HepG2 (cell line): ENCODE measurements at regions not wholly inside any gene's neighbourhood (a gene's known extent, or its start where the extent isn't known, plus 50 kb on each side); places are given as distances from the start of the nearest gene placed in this dataset.

Source experiments
- ATAC-seq: fragments of 200-7000 bp; cut with Tn5 transposase; 3 replicates; pipeline ENCODE4 v1.9.1; 2020; ENCODE audit warnings: mild to moderate bottlenecking, moderate library complexity
- BruUV-seq: library from RNA; stranded (reverse); fragments of 400-500 nt; replicated peaks from 2 replicates; lab custom pipeline; 2021; lab: Mats Ljungman, UMichigan
- CTCF ChIA-PET: fragments of 300-600 bp; formaldehyde crosslinking; extraction: SDS; loops from one replicate; lab custom pipeline; 2021; ENCODE audit warnings: low total read pairs, inconsistent platforms, low intra/inter-chr PET ratio; lab: Yijun Ruan, JAX
- POLR2A ChIA-PET: fragments of 350-600 bp; sonication (Branson Sonifier 250); formaldehyde crosslinking; loops from one replicate; lab custom pipeline; 2020; ENCODE audit warnings: antibody characterized with exemption, inconsistent platforms; lab: Yijun Ruan, JAX
- DNase-seq: peaks from one replicate; pipeline ENCODE4 v3.0.0-alpha.2; 2015; ENCODE audit warnings: low spot score
- FAIRE-seq: peaks from 3 replicates; lab custom pipeline; 2011; peaks lifted over from hg19 to GRCh38; lab: Jason Lieb, UNC
- H2AFZ ChIP-seq: one replicate; pipeline ENCODE4 v1.6.1; 2011; ENCODE audit warnings: low read length, inconsistent platforms
- H3K27ac ChIP-seq: fragments of 300-600 bp; 3 replicates; pipeline ENCODE4 v1.8.0; 2011; ENCODE audit warnings: mixed run types, mild to moderate bottlenecking, mixed read lengths, low read length, inconsistent platforms; ENCODE audit not compliant: insufficient read depth; ENCODE audit errors: extremely low read length
- H3K27me3 ChIP-seq, 2 experiments: fragments of 200-600 bp in 1 of 2; 2 replicates in 1 of 2; 3 replicates in 1 of 2; pipeline versions ENCODE4 v1.6.0 to v1.8.0; 2011; ENCODE audit warnings: low read length in 2 of 2, mild to moderate bottlenecking in 2 of 2, moderate library complexity in 2 of 2, inconsistent platforms in 1 of 2; ENCODE audit not compliant: insufficient read depth in 2 of 2, control insufficient read depth in 1 of 2
- H3K36me3 ChIP-seq, 2 experiments: fragments of 200-600 bp in 1 of 2; replicated peaks in 1 of 2; 2 replicates in 1 of 2; 3 replicates in 1 of 2; pipeline versions ENCODE4 v1.5.1 to v1.8.0; 2011; ENCODE audit warnings: low read length in 2 of 2, inconsistent platforms in 1 of 2; ENCODE audit not compliant: insufficient read depth in 2 of 2, control insufficient read depth in 1 of 2
- H3K4me1 ChIP-seq: 2 replicates; pipeline ENCODE4 v1.5.1; 2012; ENCODE audit warnings: low read length, inconsistent platforms; ENCODE audit not compliant: insufficient read depth
- H3K4me2 ChIP-seq: 2 replicates; pipeline ENCODE4 v1.6.0; 2011; ENCODE audit warnings: low read depth, low read length, inconsistent platforms
- H3K4me3 ChIP-seq, 3 experiments: fragments of 200-600 bp in 1 of 3; sonication (generic), shearing (Covaris generic) in 1 of 3; replicated peaks in 1 of 3; 2 replicates each; pipeline ENCODE4 v1.5.1; 2011 to 2016; ENCODE audit warnings: low read length in 3 of 3, inconsistent platforms in 2 of 3, low read depth in 2 of 3, mild to moderate bottlenecking in 2 of 3, control low read depth in 1 of 3, mixed read lengths in 1 of 3; ENCODE audit not compliant: insufficient read depth in 1 of 3
- H3K79me2 ChIP-seq: one replicate; pipeline ENCODE4 v1.6.1; 2011; ENCODE audit warnings: low read length, inconsistent platforms; ENCODE audit not compliant: insufficient read depth
- H3K9ac ChIP-seq: 2 replicates; pipeline ENCODE4 v1.6.0; 2011; ENCODE audit warnings: mild to moderate bottlenecking, low read depth, low read length, inconsistent platforms; ENCODE audit not compliant: insufficient read depth
- H3K9me3 ChIP-seq: 2 replicates; pipeline ENCODE4 v1.5.1; 2012; ENCODE audit warnings: mild to moderate bottlenecking, low read length
- H4K20me1 ChIP-seq: 2 replicates; pipeline ENCODE4 v1.6.0; 2011; ENCODE audit warnings: inconsistent platforms, mild to moderate bottlenecking, low read length, moderate library complexity; ENCODE audit not compliant: insufficient read depth
- FIP1L1 ChIP-seq: fragments of 200-400 bp; formaldehyde crosslinking; IDR thresholded peaks from 2 replicates; pipeline ENCODE4 v1.6.1; 2018; ENCODE audit warnings: low read depth, mild to moderate bottlenecking, low read length, moderate library complexity, borderline replicate concordance; ENCODE audit not compliant: insufficient read depth
- FOXC1 ChIP-seq: sonication (generic); formaldehyde crosslinking; IDR thresholded peaks from 2 replicates; pipeline ENCODE4 v1.8.0; 2022; ENCODE audit warnings: mild to moderate bottlenecking, missing genetic modification reagents, borderline replicate concordance
- HHEX ChIP-seq: IDR thresholded peaks from 2 replicates; pipeline ENCODE4 v1.6.1; 2016; ENCODE audit warnings: control low read depth
- KAT8 ChIP-seq: IDR thresholded peaks from 2 replicates; pipeline ENCODE4 v1.6.1; 2016; ENCODE audit warnings: missing genetic modification reagents, missing compliant biosample characterization
- NR2F2 ChIP-seq: IDR thresholded peaks from 2 replicates; pipeline ENCODE4 v1.6.1; 2012; ENCODE audit warnings: low read depth, inconsistent platforms, borderline replicate concordance
- SIN3A ChIP-seq: IDR thresholded peaks from 2 replicates; pipeline ENCODE4 v1.6.1; 2011; ENCODE audit warnings: low read depth, mild to moderate bottlenecking, control low read depth, low read length, borderline replicate concordance
- SP140L ChIP-seq: sonication (generic); formaldehyde crosslinking; IDR thresholded peaks from 2 replicates; pipeline ENCODE4 v1.4.0; 2020; ENCODE audit warnings: missing genetic modification reagents, borderline replicate concordance
- ZNF230 ChIP-seq: sonication (generic); formaldehyde crosslinking; IDR thresholded peaks from 2 replicates; pipeline ENCODE4 v1.4.0; 2020; ENCODE audit warnings: mild to moderate bottlenecking, missing genetic modification reagents
- ZNF234 ChIP-seq: sonication (generic); formaldehyde crosslinking; conservative IDR thresholded peaks from 2 replicates; pipeline ENCODE4 v1.5.1; 2020; ENCODE audit warnings: mild to moderate bottlenecking, missing genetic modification reagents
- ZNF382 ChIP-seq: sonication (generic); formaldehyde crosslinking; IDR thresholded peaks from 2 replicates; pipeline ENCODE4 v1.5.0; 2020; ENCODE audit warnings: missing genetic modification reagents, mild to moderate bottlenecking, borderline replicate concordance
- ZNF430 ChIP-seq: sonication (generic); formaldehyde crosslinking; IDR thresholded peaks from 2 replicates; pipeline ENCODE4 v1.9.0; 2021; ENCODE audit warnings: mild to moderate bottlenecking, missing genetic modification reagents
- ZNF660 ChIP-seq: sonication (generic); formaldehyde crosslinking; IDR thresholded peaks from 2 replicates; pipeline ENCODE4 v1.5.1; 2020; ENCODE audit warnings: mild to moderate bottlenecking, low read depth, missing genetic modification reagents, borderline replicate concordance
- ZNF747 ChIP-seq: sonication (generic); formaldehyde crosslinking; IDR thresholded peaks from 2 replicates; pipeline ENCODE4 v1.8.1; 2023; ENCODE audit warnings: missing genetic modification reagents, mild to moderate bottlenecking, borderline replicate concordance
- WGBS: methylation state at CpG from one replicate; pipeline ENCODE4 v1.1.6; 2017; ENCODE audit warnings: low lambda C conversion rate; 5-methylcytosine and 5-hydroxymethylcytosine counted together
- in situ Hi-C: cut with HindIII; loops from 2 replicates; pipeline ENCODE4 v1.10.0; 2017; ENCODE audit warnings: low pct_unique_long_range_greater_than_20kb; ENCODE audit not compliant: extremely low pct_ligation_motif_present
- intact Hi-C: fragments of 100-400 bp; cut with micrococcal nuclease; formaldehyde crosslinking; loops from one replicate; pipeline ENCODE4 v1.10.0; 2022; ENCODE audit not compliant: unreplicated experiment
- TF ChIP-seq, protein P1 (sequence below): sonication (generic); formaldehyde crosslinking; IDR thresholded peaks from 2 replicates; pipeline ENCODE4 v1.5.1; 2020; ENCODE audit warnings: missing genetic modification reagents, mild to moderate bottlenecking, borderline replicate concordance

DNA sequence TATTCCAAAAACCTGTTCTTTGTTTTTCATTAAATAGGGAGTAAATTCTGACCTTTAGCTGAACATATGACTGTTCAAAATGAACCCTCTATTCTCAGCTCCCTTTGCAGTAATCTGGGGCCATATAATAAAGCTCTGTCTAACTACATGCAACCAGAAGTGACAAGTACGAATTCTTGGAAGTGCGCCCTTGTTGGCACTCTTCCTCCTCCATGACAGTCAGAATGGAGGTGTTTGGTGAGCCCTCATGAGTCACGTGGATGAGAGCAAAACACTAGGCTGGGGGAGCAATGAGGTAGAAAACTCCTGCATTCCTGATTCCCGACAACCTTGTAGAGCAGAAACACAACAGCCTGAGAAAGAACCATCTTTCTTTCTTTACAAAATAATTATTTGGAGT is 552.9 kb downstream of the FBXO15 start:
- Histone ChIP-seq H2AFZ (no peak overlapping the region), H3K4me3 (no peak overlapping the region), H3K36me3 (no peaks in the 10 kb centered on the region), H4K20me1 (no peaks in the 10 kb centered on the region), H3K27ac (no peak overlapping the region), H3K9me3 (no peaks in the 10 kb centered on the region), H3K4me1 (no peaks in the 10 kb centered on the region), H3K79me2 (no peaks in the 10 kb centered on the region), H3K4me2 (no peak overlapping the region), H3K9ac (no peak overlapping the region), H3K27me3 (no peaks in the 10 kb centered on the region)
- FAIRE-seq: no peak
- ChIA-PET CTCF (no interaction called here), POLR2A (no interaction called here)
- ATAC-seq: no peak
- 3% methylated on average over 4 of the region's 4 CpGs for WGBS
- intact Hi-C loops (no loop called here), in situ Hi-C loops (no loop called here)
- no peak for DNase-seq
- BruUV-seq: no TSS peak
- TF ChIP-seq SP140L (CRISPR knock-in tag) (no peak), ZNF660 (CRISPR knock-in tag) (no peak), KAT8 (CRISPR knock-in tag) (no peak), ZNF747 (CRISPR knock-in tag) (no peak), HHEX (no peak), SIN3A (no peak), NR2F2 (no peak), ZNF430 (CRISPR knock-in tag) (no peak), FOXC1 (CRISPR knock-in tag) (no peak), FIP1L1 (no peak), ZNF234 (CRISPR knock-in tag) (no peak), ZNF230 (CRISPR knock-in tag) (no peak), ZNF382 (CRISPR knock-in tag) (no peak)
- TF ChIP-seq, protein P1, sequence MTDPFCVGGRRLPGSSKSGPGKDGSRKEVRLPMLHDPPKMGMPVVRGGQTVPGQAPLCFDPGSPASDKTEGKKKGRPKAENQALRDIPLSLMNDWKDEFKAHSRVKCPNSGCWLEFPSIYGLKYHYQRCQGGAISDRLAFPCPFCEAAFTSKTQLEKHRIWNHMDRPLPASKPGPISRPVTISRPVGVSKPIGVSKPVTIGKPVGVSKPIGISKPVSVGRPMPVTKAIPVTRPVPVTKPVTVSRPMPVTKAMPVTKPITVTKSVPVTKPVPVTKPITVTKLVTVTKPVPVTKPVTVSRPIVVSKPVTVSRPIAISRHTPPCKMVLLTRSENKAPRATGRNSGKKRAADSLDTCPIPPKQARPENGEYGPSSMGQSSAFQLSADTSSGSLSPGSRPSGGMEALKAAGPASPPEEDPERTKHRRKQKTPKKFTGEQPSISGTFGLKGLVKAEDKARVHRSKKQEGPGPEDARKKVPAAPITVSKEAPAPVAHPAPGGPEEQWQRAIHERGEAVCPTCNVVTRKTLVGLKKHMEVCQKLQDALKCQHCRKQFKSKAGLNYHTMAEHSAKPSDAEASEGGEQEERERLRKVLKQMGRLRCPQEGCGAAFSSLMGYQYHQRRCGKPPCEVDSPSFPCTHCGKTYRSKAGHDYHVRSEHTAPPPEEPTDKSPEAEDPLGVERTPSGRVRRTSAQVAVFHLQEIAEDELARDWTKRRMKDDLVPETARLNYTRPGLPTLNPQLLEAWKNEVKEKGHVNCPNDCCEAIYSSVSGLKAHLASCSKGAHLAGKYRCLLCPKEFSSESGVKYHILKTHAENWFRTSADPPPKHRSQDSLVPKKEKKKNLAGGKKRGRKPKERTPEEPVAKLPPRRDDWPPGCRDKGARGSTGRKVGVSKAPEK (CRISPR knock-in tag): no peak
